Activated CD4-positive, alpha-beta T cell treated with anti-CD3 and anti-CD28 coated beads, Interleukin-2, amount 10 ng/mL, durations not matched to agents 7 days and 5 days (primary cell): ENCODE measurements at regions not wholly inside any gene's neighbourhood (a gene's known extent, or its start where the extent isn't known, plus 50 kb on each side); places are given as distances from the start of the nearest gene placed in this dataset.

Experiments used
- CTCF ChIA-PET: fragments of 350-600 bp; sonication (Branson Sonifier 250); formaldehyde crosslinking; loops from one replicate; lab custom pipeline; 2021; ENCODE audit warnings: antibody characterized with exemption; lab: Charles Lee
- POLR2A ChIA-PET: fragments of 350-600 bp; sonication (Branson Sonifier 250); formaldehyde crosslinking; loops from one replicate; lab custom pipeline; 2021; ENCODE audit warnings: antibody characterized with exemption; lab: Charles Lee
- DNase-seq: peaks from one replicate; pipeline ENCODE4 v3.0.0-alpha.2; 2020
- H3K27ac Mint-ChIP-seq: one replicate; pipeline ENCODE4 v1.8.0; 2021; ENCODE audit warnings: mild to moderate bottlenecking, moderate library complexity, mixed read lengths
- H3K27me3 Mint-ChIP-seq: one replicate; pipeline ENCODE4 v1.8.0; 2021; ENCODE audit warnings: mixed read lengths
- H3K36me3 Mint-ChIP-seq: one replicate; pipeline ENCODE4 v1.8.0; 2021; ENCODE audit warnings: low read depth, mixed read lengths
- H3K4me1 Mint-ChIP-seq: one replicate; pipeline ENCODE4 v1.8.0; 2021; ENCODE audit warnings: mixed read lengths
- H3K4me3 Mint-ChIP-seq: one replicate; pipeline ENCODE4 v1.8.0; 2021; ENCODE audit warnings: mild to moderate bottlenecking, moderate library complexity, mixed read lengths
- H3K9me3 Mint-ChIP-seq: one replicate; pipeline ENCODE4 v1.8.0; 2021; ENCODE audit warnings: mixed read lengths

DNA sequence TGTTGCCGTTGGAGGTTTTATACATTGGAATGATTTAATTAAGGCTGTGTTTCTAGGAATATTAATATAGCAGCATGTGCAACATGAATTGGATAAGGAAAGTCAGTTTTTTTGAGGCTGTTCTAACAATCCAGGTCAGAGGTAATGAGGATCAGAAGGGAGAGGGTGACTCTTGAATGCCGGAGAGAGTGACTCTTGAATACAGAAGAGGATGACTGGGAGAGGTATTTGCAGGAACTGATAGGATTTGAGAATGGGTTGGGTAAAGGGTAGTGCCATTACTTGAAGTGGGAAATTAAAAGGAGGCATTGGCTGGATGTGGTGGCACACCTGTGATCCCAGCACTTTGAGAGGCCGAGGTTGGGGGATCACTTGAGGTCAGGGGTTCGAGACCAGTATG is 55.6 kb upstream of the MACF1 start:
- Mint-ChIP-seq H3K27ac (no peak overlapping the region), H3K4me3 (no peak overlapping the region), H3K27me3 (peaks cover 21% of the 10 kb centered on the region), H3K9me3 (no peaks in the 10 kb centered on the region), H3K4me1 (no peaks in the 10 kb centered on the region), H3K36me3 (no peaks in the 10 kb centered on the region)
- CTCF ChIA-PET = no interaction called here
- DNase-seq = no peak
- POLR2A ChIA-PET = no interaction called here

DNA sequence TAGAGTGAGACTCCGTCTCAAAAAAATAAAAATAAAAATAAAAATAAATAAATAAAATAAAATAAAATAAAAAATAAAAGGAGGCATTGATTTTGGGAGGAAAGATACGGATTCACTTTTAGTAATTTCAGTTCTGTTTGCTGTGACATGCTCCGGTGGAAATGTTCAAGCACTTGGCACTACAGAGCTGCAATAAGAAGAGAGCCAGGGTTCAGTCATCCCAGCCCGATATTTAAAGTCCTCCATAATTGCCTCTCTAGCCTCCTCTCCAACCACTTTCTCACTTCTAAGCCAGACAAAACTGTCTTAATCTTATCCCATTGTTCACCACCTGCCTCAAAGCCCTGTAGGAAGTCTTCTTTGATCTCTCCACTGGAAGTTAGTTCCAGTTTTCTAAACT is 55.0 kb upstream of the MACF1 start:
- peaks cover 21% of the 10 kb centered on the region for H3K27me3 Mint-ChIP-seq
- no peak overlapping the region for H3K4me3 Mint-ChIP-seq
- no peaks in the 10 kb centered on the region for H3K9me3 Mint-ChIP-seq
- no peak overlapping the region for H3K27ac Mint-ChIP-seq
- no peaks in the 10 kb centered on the region for H3K4me1 Mint-ChIP-seq
- H3K36me3 Mint-ChIP-seq = no peaks in the 10 kb centered on the region
- CTCF ChIA-PET = interaction anchor here (0.5 kb wide), 1 partner anchor 27 kb away, joined by 3 read pairs; no protein-coding TSS in a partner anchor
- no peak for DNase-seq
- POLR2A ChIA-PET = no interaction called here

DNA sequence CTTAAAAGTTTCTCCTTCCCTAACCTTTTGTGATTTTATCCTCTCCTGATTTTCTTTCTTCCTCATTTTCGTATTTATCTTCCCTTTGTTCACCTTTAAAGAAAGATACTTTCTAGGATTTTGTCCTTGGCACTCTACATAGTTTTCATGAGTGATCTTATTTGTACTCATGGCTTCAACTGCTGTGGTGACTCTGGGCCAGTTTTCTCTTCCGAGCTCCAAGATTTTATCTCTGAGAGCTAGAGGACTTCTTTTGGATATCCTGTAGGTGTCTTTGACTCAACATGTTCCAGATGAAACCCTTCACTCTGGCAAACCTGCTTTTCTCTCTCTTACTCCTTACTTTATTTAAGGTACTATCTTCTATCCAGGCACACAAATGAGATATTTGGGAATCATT is 53.7 kb upstream of the MACF1 start:
- Mint-ChIP-seq H3K27me3 (peaks cover 21% of the 10 kb centered on the region), H3K4me1 (peaks cover 2% of the 10 kb centered on the region), H3K27ac (no peak overlapping the region), H3K9me3 (no peaks in the 10 kb centered on the region), H3K4me3 (no peak overlapping the region), H3K36me3 (no peaks in the 10 kb centered on the region)
- no peak for DNase-seq
- POLR2A ChIA-PET = no interaction called here
- CTCF ChIA-PET = interaction anchor here (0.9 kb wide), 1 partner anchor 41 kb away, joined by 3 read pairs; no protein-coding TSS in a partner anchor

DNA sequence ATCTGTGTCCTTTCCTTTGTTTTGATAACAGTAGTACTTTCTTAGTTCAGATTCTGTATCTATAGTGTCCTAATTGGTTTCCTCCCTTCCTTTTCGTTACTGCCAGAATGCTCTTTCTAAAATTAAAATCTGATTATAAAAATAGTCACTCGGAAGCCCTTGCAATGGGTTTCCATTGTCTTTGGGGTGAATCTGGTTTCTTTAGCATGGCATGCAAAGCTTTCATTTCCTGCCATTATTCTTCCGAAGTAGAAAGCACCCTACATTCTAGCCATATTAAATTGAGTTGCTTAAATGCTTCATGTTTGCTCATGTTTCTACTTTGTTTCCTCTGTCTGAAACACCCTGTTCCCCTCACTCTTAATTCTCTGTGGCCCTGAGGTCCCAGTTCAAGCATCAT is 53.2 kb upstream of the MACF1 start:
- Mint-ChIP-seq H3K9me3 (no peaks in the 10 kb centered on the region), H3K27me3 (peaks cover 21% of the 10 kb centered on the region), H3K4me3 (no peak overlapping the region), H3K36me3 (no peaks in the 10 kb centered on the region), H3K27ac (no peak overlapping the region), H3K4me1 (peaks cover 2% of the 10 kb centered on the region)
- no peak for DNase-seq
- POLR2A ChIA-PET = no interaction called here
- CTCF ChIA-PET = no interaction called here

DNA sequence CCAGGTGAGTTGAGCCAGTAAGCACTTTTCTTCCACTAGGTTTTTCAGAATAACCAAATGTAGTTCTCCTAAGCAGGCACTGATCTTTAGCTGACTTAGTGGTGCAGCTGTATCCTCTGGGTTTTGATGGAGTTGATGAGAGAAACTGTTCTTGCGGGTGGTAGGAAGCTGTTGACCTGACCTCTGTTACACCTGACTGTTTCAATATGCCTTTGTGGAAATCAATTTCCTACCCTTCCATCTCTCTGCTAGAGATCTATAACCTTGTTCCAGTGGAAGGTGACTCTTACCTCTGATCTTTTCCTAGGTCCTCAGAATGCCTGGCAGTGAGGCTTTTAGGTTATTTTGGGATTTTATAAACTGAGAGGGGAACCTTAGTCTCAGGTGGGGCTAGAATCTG is 51.6 kb upstream of the MACF1 start:
- no peak for DNase-seq
- no peaks in the 10 kb centered on the region for H3K36me3 Mint-ChIP-seq
- no peak overlapping the region for H3K4me3 Mint-ChIP-seq
- H3K9me3 Mint-ChIP-seq = no peaks in the 10 kb centered on the region
- peaks cover 2% of the 10 kb centered on the region for H3K4me1 Mint-ChIP-seq
- H3K27ac Mint-ChIP-seq = no peak overlapping the region
- POLR2A ChIA-PET = no interaction called here
- CTCF ChIA-PET = interaction anchor here (0.7 to 1.2 kb wide), 2 partner anchors 31 to 161 kb away, joined by 4 to 5 read pairs; no protein-coding TSS in a partner anchor
- H3K27me3 Mint-ChIP-seq = peaks cover 12% of the 10 kb centered on the region

DNA sequence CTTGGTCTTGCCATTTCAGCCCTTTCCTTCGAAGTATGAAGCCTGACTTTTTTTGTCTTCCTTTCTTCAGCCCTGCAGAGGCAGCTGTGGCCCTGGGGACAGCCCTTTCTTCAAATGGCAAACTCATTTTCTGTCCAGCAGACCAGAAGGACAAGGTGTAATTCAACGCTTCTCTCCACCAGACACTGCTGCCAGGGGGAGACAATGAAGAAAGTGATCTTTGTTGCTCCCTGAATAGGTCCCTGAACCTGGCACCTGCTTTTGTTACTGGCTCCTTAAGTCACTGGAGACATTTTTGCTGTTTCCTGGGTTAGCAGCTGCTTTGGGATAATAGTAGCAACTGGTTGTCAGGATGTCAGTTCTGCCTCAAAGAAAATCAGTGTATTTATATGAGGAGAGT is 50.8 kb upstream of the MACF1 start:
- POLR2A ChIA-PET = no interaction called here

DNA sequence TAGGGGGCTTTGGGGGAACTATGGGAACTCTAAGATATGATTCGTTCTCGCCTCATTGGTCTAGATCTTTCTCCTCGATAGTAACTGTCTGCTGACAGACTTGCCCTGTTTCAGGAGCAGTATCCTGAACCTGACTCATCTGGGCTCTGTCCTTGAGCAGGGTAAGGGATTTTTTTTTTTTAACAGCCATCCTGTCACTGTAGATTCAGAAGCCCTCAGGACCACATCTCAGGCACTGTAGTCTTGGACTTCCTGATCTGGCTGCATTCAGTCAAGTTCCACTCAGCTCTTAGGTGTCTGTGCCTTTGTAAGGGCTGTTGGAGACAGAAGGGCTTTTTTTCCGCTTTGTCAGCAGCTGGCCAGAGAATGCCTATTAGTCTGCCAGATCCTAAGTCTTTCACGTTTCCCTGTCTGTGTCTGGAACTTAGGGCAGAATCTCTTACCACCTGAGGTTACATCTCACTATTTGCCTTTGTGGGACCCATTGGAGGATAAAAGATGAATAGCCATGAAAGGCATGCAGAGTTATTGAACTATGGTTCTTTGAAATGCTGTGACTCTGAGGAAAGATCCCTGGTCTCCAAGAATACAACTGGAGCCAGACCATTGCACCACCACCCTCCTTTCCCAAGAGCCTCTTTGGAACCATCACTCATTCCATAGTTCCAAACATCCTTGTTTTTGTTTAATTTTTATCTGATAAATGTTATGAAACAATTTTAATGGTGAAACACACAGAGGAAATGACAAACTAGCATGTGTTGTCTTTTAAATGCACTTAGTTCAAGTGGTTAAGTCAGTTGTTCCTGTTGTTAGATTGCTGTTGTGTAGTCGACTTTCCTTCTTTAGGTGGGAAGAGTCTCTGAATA is 49.7 kb upstream of the MACF1 start:
- Mint-ChIP-seq H3K9me3 (no peaks in the 10 kb centered on the region), H3K4me3 (no peak overlapping the region), H3K27ac (no peak overlapping the region), H3K36me3 (no peaks in the 10 kb centered on the region), H3K27me3 (peaks cover 8% of the 10 kb centered on the region), H3K4me1 (peaks cover 2% of the 10 kb centered on the region)
- ChIA-PET CTCF (interaction anchor here (1.0 kb wide), 1 partner anchor 13 kb away, joined by 3 read pairs; no protein-coding TSS in a partner anchor), POLR2A (no interaction called here)
- no peak for DNase-seq

More for the DNA sequence above, 50.8 kb upstream of the MACF1 start:
- H3K27ac Mint-ChIP-seq = no peak overlapping the region
- H3K4me3 Mint-ChIP-seq = no peak overlapping the region
- H3K36me3 Mint-ChIP-seq = no peaks in the 10 kb centered on the region
- no peak for DNase-seq
- CTCF ChIA-PET = interaction anchor here (1.2 kb wide), 1 partner anchor 30 kb away, joined by 5 read pairs; no protein-coding TSS in a partner anchor
- H3K4me1 Mint-ChIP-seq = peaks cover 2% of the 10 kb centered on the region
- peaks cover 10% of the 10 kb centered on the region for H3K27me3 Mint-ChIP-seq
- no peaks in the 10 kb centered on the region for H3K9me3 Mint-ChIP-seq
